K562 (cell line): ENCODE measurements at regions not wholly inside any gene's neighbourhood (a gene's known extent, or its start where the extent isn't known, plus 50 kb on each side); places are given as distances from the start of the nearest gene placed in this dataset.

Experiments used
- ATAC-seq: fragments of 200-7000 bp; cut with Tn5 transposase; 3 replicates; pipeline ENCODE4 v1.9.1; 2020; ENCODE audit warnings: moderate library complexity
- BruUV-seq: library from RNA; stranded (reverse); fragments of 400-500 nt; replicated peaks from 2 replicates; lab custom pipeline; 2021; lab: Mats Ljungman, UMichigan
- CTCF ChIA-PET: fragments of 300-600 bp; formaldehyde crosslinking; extraction: SDS; loops from one replicate; lab custom pipeline; 2021; ENCODE audit warnings: low intra/inter-chr PET ratio; lab: Yijun Ruan, JAX
- POLR2A ChIA-PET: fragments of 300-600, 350-650 bp; sonication (Branson Sonifier 250); formaldehyde crosslinking; extraction: SDS; loops from one replicate; lab custom pipeline; 2021; ENCODE audit warnings: antibody characterized with exemption, inconsistent platforms; lab: Yijun Ruan, JAX
- DNase-seq, 4 experiments: peaks; one replicate each; pipeline versions ENCODE4 v3.0.0 to v3.0.0-alpha.2; 2011 to 2018; ENCODE audit warnings: low spot score in 3 of 4, mixed read lengths in 3 of 4; ENCODE audit errors: extremely low read depth in 1 of 4
- FAIRE-seq: peaks from 2 replicates; lab custom pipeline; 2011; peaks lifted over from hg19 to GRCh38; lab: Jason Lieb, UNC
- H2AFZ ChIP-seq: 2 replicates; pipeline ENCODE4 v1.6.0; 2011; ENCODE audit warnings: low read depth, low read length, control low read depth, inconsistent platforms
- H3K27ac ChIP-seq: fragments of 200-600 bp; 3 replicates; pipeline ENCODE4 v1.8.0; 2011; ENCODE audit warnings: low read depth, mild to moderate bottlenecking, control low read depth, inconsistent platforms, low read length, moderate library complexity, mixed read lengths; ENCODE audit errors: extremely low read depth
- H3K27me3 ChIP-seq, 2 experiments: fragments of 300-600 bp in 1 of 2; 2 replicates in 1 of 2; 3 replicates in 1 of 2; pipeline versions ENCODE4 v1.6.0 to v1.8.0; 2011; ENCODE audit warnings: inconsistent platforms in 2 of 2, low read length in 2 of 2, mild to moderate bottlenecking in 1 of 2, mixed read lengths in 1 of 2, moderate library complexity in 1 of 2; ENCODE audit not compliant: control insufficient read depth in 2 of 2, insufficient read depth in 2 of 2
- H3K36me3 ChIP-seq: fragments of 300-600 bp; 3 replicates; pipeline ENCODE4 v1.8.0; 2011; ENCODE audit warnings: mild to moderate bottlenecking, low read length, inconsistent platforms; ENCODE audit not compliant: control insufficient read depth, insufficient read depth
- H3K4me1 ChIP-seq, 2 experiments: fragments of 200-600 bp in 1 of 2; replicated peaks in 1 of 2; 2 replicates in 1 of 2; 3 replicates in 1 of 2; pipeline versions ENCODE4 v1.5.1 to v1.8.0; 2011; ENCODE audit warnings: inconsistent platforms in 2 of 2, low read length in 2 of 2, mild to moderate bottlenecking in 1 of 2, mixed read lengths in 1 of 2, moderate library complexity in 1 of 2; ENCODE audit not compliant: control insufficient read depth in 2 of 2, insufficient read depth in 2 of 2
- H3K4me2 ChIP-seq: 2 replicates; pipeline ENCODE4 v1.6.1; 2011; ENCODE audit warnings: low read length, control low read depth, inconsistent platforms, mixed read lengths; ENCODE audit not compliant: insufficient read depth
- H3K4me3 ChIP-seq: fragments of 200-600 bp; sonication (generic), shearing (Covaris generic); 2 replicates; pipeline ENCODE4 v1.5.1; 2016; ENCODE audit warnings: control low read depth, inconsistent platforms
- H3K79me2 ChIP-seq: fragments of 200-600 bp; 3 replicates; pipeline ENCODE4 v1.8.0; 2011; ENCODE audit warnings: low read length, inconsistent platforms; ENCODE audit not compliant: control insufficient read depth, insufficient read depth
- H3K9ac ChIP-seq, 2 experiments: 2 replicates each; pipeline versions ENCODE4 v1.6.0 to v1.6.1; 2011; ENCODE audit warnings: low read depth in 2 of 2, low read length in 2 of 2, control low read depth in 1 of 2, inconsistent platforms in 1 of 2, mild to moderate bottlenecking in 1 of 2, mixed read lengths in 1 of 2; ENCODE audit not compliant: insufficient read depth in 1 of 2
- H3K9me1 ChIP-seq: one replicate; pipeline ENCODE4 v1.6.0; 2011; ENCODE audit warnings: inconsistent platforms, mild to moderate bottlenecking, low read length, moderate library complexity; ENCODE audit not compliant: control insufficient read depth, insufficient read depth
- H3K9me3 ChIP-seq: replicated peaks from 2 replicates; pipeline ENCODE4 v1.5.1; 2011; ENCODE audit warnings: low read depth, low read length, inconsistent platforms; ENCODE audit not compliant: control insufficient read depth, insufficient read depth
- H4K20me1 ChIP-seq: replicated peaks from 2 replicates; pipeline ENCODE4 v1.6.1; 2011; ENCODE audit warnings: low read length, inconsistent platforms, mixed read lengths; ENCODE audit not compliant: control insufficient read depth, insufficient read depth
- HEY1 ChIP-seq: fragments of 250-450 bp; sonication (Bioruptor Pico); IDR thresholded peaks from 2 replicates; pipeline ENCODE4 v1.5.0; 2020; ENCODE audit warnings: mild to moderate bottlenecking, moderate library complexity, borderline replicate concordance
- KAT7 ChIP-seq: sonication (generic); formaldehyde crosslinking; IDR thresholded peaks from 2 replicates; pipeline ENCODE4 v1.8.0; 2022; ENCODE audit warnings: missing genetic modification reagents, mild to moderate bottlenecking, borderline replicate concordance
- MAFG ChIP-seq: fragments of 450-650 bp; conservative IDR thresholded peaks from 2 replicates; pipeline ENCODE4 v1.6.1; 2016; ENCODE audit warnings: missing genetic modification characterization, missing compliant biosample characterization
- MTA1 ChIP-seq: fragments of 450-650 bp; IDR thresholded peaks from 2 replicates; pipeline ENCODE4 v1.6.1; 2017; ENCODE audit warnings: borderline replicate concordance
- POLR3A ChIP-seq: IDR thresholded peaks from 2 replicates; pipeline ENCODE4 v1.6.1; 2011; ENCODE audit warnings: borderline replicate concordance, mild to moderate bottlenecking, moderate library complexity; ENCODE audit not compliant: insufficient read length, insufficient read depth; ENCODE audit errors: extremely low read depth
- PYGO2 ChIP-seq: fragments of 450-650 bp; IDR thresholded peaks from 2 replicates; pipeline ENCODE4 v1.6.1; 2016; ENCODE audit warnings: mild to moderate bottlenecking, missing genetic modification characterization, moderate library complexity, missing compliant biosample characterization
- RB1 ChIP-seq: fragments of 450-650 bp; IDR thresholded peaks from 2 replicates; pipeline ENCODE4 v1.6.1; 2017; ENCODE audit warnings: low read depth, mild to moderate bottlenecking
- SMARCA5 ChIP-seq: fragments of 450-650 bp; IDR thresholded peaks from 2 replicates; pipeline ENCODE4 v1.6.1; 2016
- ZNF121 ChIP-seq: sonication (generic); formaldehyde crosslinking; conservative IDR thresholded peaks from 2 replicates; pipeline ENCODE4 v1.8.0; 2022; ENCODE audit warnings: missing genetic modification reagents
- WGBS: fragments of 100-300 bp; shearing (Covaris generic); methylation state at CpG from one replicate; pipeline ENCODE4 v1.1.6; 2016; ENCODE audit warnings: low coverage, mixed read lengths; ENCODE audit not compliant: insufficient coverage; ENCODE audit errors: missing lambda C conversion rate; 5-methylcytosine and 5-hydroxymethylcytosine counted together
- in situ Hi-C: fragments of 300-500 bp; cut with MboI; formaldehyde crosslinking; loops from 4 replicates; pipeline ENCODE4 v1.15.0; 2018; ENCODE audit warnings: inconsistent platforms, mixed read lengths
- intact Hi-C: fragments of 100-400 bp; cut with micrococcal nuclease; formaldehyde crosslinking; loops from 2 replicates; pipeline ENCODE4 v1.14.2; 2022
- TF ChIP-seq, protein P1 (sequence below): fragments of 250-450 bp; sonication (Bioruptor Pico); IDR thresholded peaks from 2 replicates; pipeline ENCODE4 v1.8.0; 2022; ENCODE audit warnings: moderate library complexity, mild to moderate bottlenecking, inconsistent platforms
- TF ChIP-seq, protein P2 (sequence below): fragments of 450-650 bp; IDR thresholded peaks from 2 replicates; pipeline ENCODE4 v1.6.1; 2016; ENCODE audit warnings: mild to moderate bottlenecking

DNA sequence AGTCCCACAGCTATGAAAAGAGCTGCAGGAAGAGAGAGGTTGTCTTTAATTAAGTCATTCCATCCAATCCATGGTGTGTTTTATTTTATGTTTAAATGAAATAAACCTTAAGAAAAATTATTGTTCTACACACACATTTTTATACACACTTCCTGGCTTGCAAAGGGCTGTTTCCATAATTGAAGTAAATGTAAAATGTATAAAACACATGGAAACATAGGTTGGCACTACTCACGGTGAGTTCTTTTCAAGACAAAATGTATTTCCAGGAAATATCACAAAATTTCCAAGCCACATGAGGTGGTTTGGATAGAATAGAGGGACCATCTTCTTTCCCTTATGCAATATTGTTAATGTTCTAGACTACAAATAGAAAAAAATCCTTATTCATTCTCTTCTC is 426.8 kb upstream of the USP24 start:
- Histone ChIP-seq H2AFZ (no peak overlapping the region), H3K4me2 (no peak overlapping the region), H3K4me1 (no peaks in the 10 kb centered on the region), H3K27ac (no peak overlapping the region), H3K27me3 (no peaks in the 10 kb centered on the region), H3K36me3 (no peaks in the 10 kb centered on the region), H4K20me1 (no peaks in the 10 kb centered on the region), H3K79me2 (no peaks in the 10 kb centered on the region), H3K4me3 (no peak overlapping the region), H3K9ac (no peak overlapping the region), H3K9me1 (no peaks in the 10 kb centered on the region), H3K9me3 (no peaks in the 10 kb centered on the region)
- FAIRE-seq (no peak), DNase-seq (no peak), ATAC-seq (no peak)
- WGBS: 0% methylated on average over 1 of the region's 1 CpG
- ChIA-PET CTCF (no interaction called here), POLR2A (no interaction called here)
- no TSS peak for BruUV-seq
- in situ Hi-C loops: no loop called here
- intact Hi-C loops: no loop called here
- TF ChIP-seq, protein P1, sequence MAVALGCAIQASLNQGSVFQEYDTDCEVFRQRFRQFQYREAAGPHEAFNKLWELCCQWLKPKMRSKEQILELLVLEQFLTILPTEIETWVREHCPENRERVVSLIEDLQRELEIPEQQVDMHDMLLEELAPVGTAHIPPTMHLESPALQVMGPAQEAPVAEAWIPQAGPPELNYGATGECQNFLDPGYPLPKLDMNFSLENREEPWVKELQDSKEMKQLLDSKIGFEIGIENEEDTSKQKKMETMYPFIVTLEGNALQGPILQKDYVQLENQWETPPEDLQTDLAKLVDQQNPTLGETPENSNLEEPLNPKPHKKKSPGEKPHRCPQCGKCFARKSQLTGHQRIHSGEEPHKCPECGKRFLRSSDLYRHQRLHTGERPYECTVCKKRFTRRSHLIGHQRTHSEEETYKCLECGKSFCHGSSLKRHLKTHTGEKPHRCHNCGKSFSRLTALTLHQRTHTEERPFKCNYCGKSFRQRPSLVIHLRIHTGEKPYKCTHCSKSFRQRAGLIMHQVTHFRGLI (CRISPR knock-in tag): no peak
- TF ChIP-seq HEY1 (CRISPR knock-in tag) (no peak), MTA1 (no peak), PYGO2 (tag) (no peak), MAFG (tag) (no peak), KAT7 (CRISPR knock-in tag) (no peak), RB1 (no peak), POLR3A (no peak), ZNF121 (CRISPR knock-in tag) (no peak), SMARCA5 (no peak)
- TF ChIP-seq, protein P2, sequence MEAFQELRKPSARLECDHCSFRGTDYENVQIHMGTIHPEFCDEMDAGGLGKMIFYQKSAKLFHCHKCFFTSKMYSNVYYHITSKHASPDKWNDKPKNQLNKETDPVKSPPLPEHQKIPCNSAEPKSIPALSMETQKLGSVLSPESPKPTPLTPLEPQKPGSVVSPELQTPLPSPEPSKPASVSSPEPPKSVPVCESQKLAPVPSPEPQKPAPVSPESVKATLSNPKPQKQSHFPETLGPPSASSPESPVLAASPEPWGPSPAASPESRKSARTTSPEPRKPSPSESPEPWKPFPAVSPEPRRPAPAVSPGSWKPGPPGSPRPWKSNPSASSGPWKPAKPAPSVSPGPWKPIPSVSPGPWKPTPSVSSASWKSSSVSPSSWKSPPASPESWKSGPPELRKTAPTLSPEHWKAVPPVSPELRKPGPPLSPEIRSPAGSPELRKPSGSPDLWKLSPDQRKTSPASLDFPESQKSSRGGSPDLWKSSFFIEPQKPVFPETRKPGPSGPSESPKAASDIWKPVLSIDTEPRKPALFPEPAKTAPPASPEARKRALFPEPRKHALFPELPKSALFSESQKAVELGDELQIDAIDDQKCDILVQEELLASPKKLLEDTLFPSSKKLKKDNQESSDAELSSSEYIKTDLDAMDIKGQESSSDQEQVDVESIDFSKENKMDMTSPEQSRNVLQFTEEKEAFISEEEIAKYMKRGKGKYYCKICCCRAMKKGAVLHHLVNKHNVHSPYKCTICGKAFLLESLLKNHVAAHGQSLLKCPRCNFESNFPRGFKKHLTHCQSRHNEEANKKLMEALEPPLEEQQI: no peak
